SU-DHL-6 (cell line): ENCODE measurements at regions not wholly inside any gene's neighbourhood (a gene's known extent, or its start where the extent isn't known, plus 50 kb on each side); places are given as distances from the start of the nearest gene placed in this dataset.
"Not testable (repeated sequence)": the region's sequence is repeated elsewhere in the genome, so short reads cannot be mapped to it uniquely, and the experiment has no call there.

ENCODE experiments used
- EZH2phosphoT487 ChIP-seq: fragments of 200-600 bp; sonication (generic), shearing (Covaris generic); conservative IDR thresholded peaks from 2 replicates; pipeline ENCODE4 v1.6.1; 2018; ENCODE audit warnings: mild to moderate bottlenecking, antibody characterized with exemption, low read length, moderate library complexity, mixed read lengths
- TF ChIP-seq, protein P1 (sequence below): fragments of 200-600 bp; sonication (generic); IDR thresholded peaks from one replicate; pipeline ENCODE4 v1.5.1; 2017; ENCODE audit warnings: antibody characterized with exemption, mild to moderate bottlenecking, low read length, moderate library complexity; ENCODE audit not compliant: insufficient read depth, poor library complexity, severe bottlenecking

DNA sequence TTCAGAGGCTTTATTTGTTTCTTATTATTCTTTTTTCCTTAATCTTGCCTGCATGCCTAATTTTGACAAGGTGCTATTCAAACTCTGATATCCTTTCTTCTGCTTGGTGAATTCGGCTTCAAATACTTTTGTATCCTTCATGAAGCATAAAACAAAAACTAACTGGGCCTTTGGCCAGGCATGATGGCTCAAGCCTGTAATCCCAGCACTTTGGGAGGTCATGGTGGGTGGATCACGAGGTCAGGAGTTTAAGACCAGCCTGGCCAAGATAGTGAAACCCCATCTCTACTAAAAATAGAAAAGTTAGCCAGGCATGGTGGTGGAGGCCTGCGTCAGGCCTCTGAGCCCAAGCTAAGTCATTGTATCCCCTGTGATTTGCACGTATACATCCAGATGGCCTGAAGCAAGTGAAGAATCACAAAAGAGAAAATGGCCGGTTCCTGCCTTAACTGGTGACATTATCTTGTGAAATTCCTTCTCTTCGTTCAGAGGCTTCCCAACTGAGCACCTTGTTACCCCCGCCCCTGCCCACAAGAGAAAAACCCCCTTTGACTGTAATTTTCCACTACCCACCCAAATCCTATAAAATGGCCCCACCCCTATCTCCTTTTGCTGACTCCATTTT, 191.9 kb downstream of the ZNF486 start:
- TF ChIP-seq, protein P1, sequence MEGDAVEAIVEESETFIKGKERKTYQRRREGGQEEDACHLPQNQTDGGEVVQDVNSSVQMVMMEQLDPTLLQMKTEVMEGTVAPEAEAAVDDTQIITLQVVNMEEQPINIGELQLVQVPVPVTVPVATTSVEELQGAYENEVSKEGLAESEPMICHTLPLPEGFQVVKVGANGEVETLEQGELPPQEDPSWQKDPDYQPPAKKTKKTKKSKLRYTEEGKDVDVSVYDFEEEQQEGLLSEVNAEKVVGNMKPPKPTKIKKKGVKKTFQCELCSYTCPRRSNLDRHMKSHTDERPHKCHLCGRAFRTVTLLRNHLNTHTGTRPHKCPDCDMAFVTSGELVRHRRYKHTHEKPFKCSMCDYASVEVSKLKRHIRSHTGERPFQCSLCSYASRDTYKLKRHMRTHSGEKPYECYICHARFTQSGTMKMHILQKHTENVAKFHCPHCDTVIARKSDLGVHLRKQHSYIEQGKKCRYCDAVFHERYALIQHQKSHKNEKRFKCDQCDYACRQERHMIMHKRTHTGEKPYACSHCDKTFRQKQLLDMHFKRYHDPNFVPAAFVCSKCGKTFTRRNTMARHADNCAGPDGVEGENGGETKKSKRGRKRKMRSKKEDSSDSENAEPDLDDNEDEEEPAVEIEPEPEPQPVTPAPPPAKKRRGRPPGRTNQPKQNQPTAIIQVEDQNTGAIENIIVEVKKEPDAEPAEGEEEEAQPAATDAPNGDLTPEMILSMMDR: not testable (repeated sequence)
- TF ChIP-seq EZH2phosphoT487: not testable (repeated sequence)
